PFSK-1 (cell line): ENCODE measurements at regions not wholly inside any gene's neighbourhood (a gene's known extent, or its start where the extent isn't known, plus 50 kb on each side); places are given as distances from the start of the nearest gene placed in this dataset.

Experiments used
- FOXP2 ChIP-seq: optimal IDR thresholded peaks from 2 replicates; pipeline ENCODE3; 2011; ENCODE audit warnings: borderline replicate concordance, control low read depth, inconsistent platforms; ENCODE audit not compliant: insufficient read depth; ENCODE audit errors: extremely low read length, extremely low read depth
- POLR2AphosphoS5 ChIP-seq: IDR thresholded peaks from 2 replicates; pipeline ENCODE4 v1.6.1; 2012; ENCODE audit warnings: low read depth, mild to moderate bottlenecking, control low read depth, low read length, moderate library complexity
- TAF1 ChIP-seq: IDR thresholded peaks from 2 replicates; pipeline ENCODE4 v1.6.1; 2012; ENCODE audit warnings: low read length, control low read depth, borderline replicate concordance; ENCODE audit not compliant: insufficient read depth

GRCh38 chr4:14545807-14546206 lies 456.5 kb upstream of the CPEB2 start:
- TF ChIP-seq FOXP2: no peak
- no peak for TF ChIP-seq TAF1
- no peak for TF ChIP-seq POLR2AphosphoS5
